ENCODE measurements at regions not wholly inside any gene's neighbourhood (a gene's known extent, or its start where the extent isn't known, plus 50 kb on each side); places are given as distances from the start of the nearest gene placed in this dataset.

GRCh38 chr5:87671146-87671545 is 258.4 kb upstream of the CCNH start:
- TF ChIP-seq POLR2AphosphoS5 (IDR thresholded peaks at IDR 0.05) (no peak), EP300 (IDR thresholded peaks at IDR 0.05) (no peak), POLR2A (IDR thresholded peaks at IDR 0.05) (no peak), CTCF (IDR thresholded peaks at IDR 0.05) (no peak)
- Histone ChIP-seq H3K4me1 (no peaks in the 10 kb centered on the region), H3K4me3 (no peak overlapping the region), H3K9me3 (no peaks in the 10 kb centered on the region), H3K27ac (no peak overlapping the region), H3K27me3 (no peaks in the 10 kb centered on the region), H3K36me3 (no peaks in the 10 kb centered on the region)
- DNase-seq = no peak
- 70 to 84% methylated on average over 4 of the region's 4 CpGs for WGBS, 2 donors
- no peak for ATAC-seq (ENCODE audit: low FRiP score in 2 of 2)

GRCh38 chr5:87665166-87665565 is 252.4 kb upstream of the CCNH start:
- ATAC-seq (ENCODE audit: low FRiP score in 2 of 2) (no peak), DNase-seq (no peak)
- 86 to 96% methylated on average over 1 of the region's 1 CpG for WGBS, 2 donors
- no peaks in the 10 kb centered on the region for H3K27me3 ChIP-seq
- H3K27ac ChIP-seq = no peak overlapping the region
- no peaks in the 10 kb centered on the region for H3K36me3 ChIP-seq
- H3K4me3 ChIP-seq = no peak overlapping the region
- H3K4me1 ChIP-seq = no peaks in the 10 kb centered on the region
- TF ChIP-seq POLR2AphosphoS5 (IDR thresholded peaks at IDR 0.05) (no peak), EP300 (IDR thresholded peaks at IDR 0.05) (no peak), POLR2A (IDR thresholded peaks at IDR 0.05) (no peak), CTCF (IDR thresholded peaks at IDR 0.05) (no peak)
- H3K9me3 ChIP-seq = no peaks in the 10 kb centered on the region

GRCh38 chr5:87661784-87662566 is 249.2 kb upstream of the CCNH start:
- no peak for ATAC-seq (ENCODE audit: low FRiP score in 2 of 2)
- 73 to 78% methylated on average over 2 of the region's 2 CpGs for WGBS, 2 donors
- H3K4me3 ChIP-seq = no peak overlapping the region
- no peak for TF ChIP-seq EP300 (IDR thresholded peaks at IDR 0.05)
- TF ChIP-seq POLR2A (IDR thresholded peaks at IDR 0.05) = no peak
- H3K4me1 ChIP-seq = no peaks in the 10 kb centered on the region
- H3K9me3 ChIP-seq = no peaks in the 10 kb centered on the region
- H3K36me3 ChIP-seq = no peaks in the 10 kb centered on the region
- no peak for DNase-seq
- H3K27me3 ChIP-seq = no peaks in the 10 kb centered on the region
- no peak overlapping the region for H3K27ac ChIP-seq

GRCh38 chr5:87653242-87653641 is 240.5 kb upstream of the CCNH start:
- no peak for ATAC-seq (ENCODE audit: low FRiP score in 2 of 2)
- WGBS, 2 donors = 79 to 81% methylated on average over 2 of the region's 2 CpGs
- no peak for TF ChIP-seq POLR2A (IDR thresholded peaks at IDR 0.05)
- no peak for TF ChIP-seq CTCF (IDR thresholded peaks at IDR 0.05)
- TF ChIP-seq EP300 (IDR thresholded peaks at IDR 0.05) = no peak
- no peak for TF ChIP-seq POLR2AphosphoS5 (IDR thresholded peaks at IDR 0.05)
- H3K27me3 ChIP-seq = no peaks in the 10 kb centered on the region
- H3K4me3 ChIP-seq = no peak overlapping the region
- H3K9me3 ChIP-seq = no peaks in the 10 kb centered on the region
- H3K4me1 ChIP-seq = no peaks in the 10 kb centered on the region
- H3K27ac ChIP-seq = no peak overlapping the region
- no peaks in the 10 kb centered on the region for H3K36me3 ChIP-seq
- DNase-seq = no peak

- 61 to 71% methylated on average over 2 of the region's 2 CpGs for WGBS, 2 donors
- DNase-seq = no peak
- no peaks in the 10 kb centered on the region for H3K36me3 ChIP-seq
Measured at GRCh38 chr5:87650284-87650683, 237.6 kb upstream of the CCNH start.

More at GRCh38 chr5:87650284-87650683, 237.6 kb upstream of the CCNH start:
- H3K4me3 ChIP-seq = no peak overlapping the region
- no peaks in the 10 kb centered on the region for H3K4me1 ChIP-seq
- H3K27me3 ChIP-seq = no peaks in the 10 kb centered on the region
- no peak overlapping the region for H3K27ac ChIP-seq
- TF ChIP-seq POLR2AphosphoS5 (IDR thresholded peaks at IDR 0.05) = no peak
- no peak for TF ChIP-seq POLR2A (IDR thresholded peaks at IDR 0.05)
- no peak for TF ChIP-seq EP300 (IDR thresholded peaks at IDR 0.05)
- TF ChIP-seq CTCF (IDR thresholded peaks at IDR 0.05) = no peak
- no peak for ATAC-seq (ENCODE audit: low FRiP score in 2 of 2)
- no peaks in the 10 kb centered on the region for H3K9me3 ChIP-seq
